ELR (cell line): ENCODE measurements at regions not wholly inside any gene's neighbourhood (a gene's known extent, or its start where the extent isn't known, plus 50 kb on each side); places are given as distances from the start of the nearest gene placed in this dataset.

ENCODE experiments used
- DNase-seq: peaks from one replicate; pipeline ENCODE4 v3.0.0-alpha.2; 2015; ENCODE audit warnings: low read depth

GRCh38 chr9:70478963-70479641, 64.6 kb upstream of the KLF9 start:
- DNase-seq: no peak

GRCh38 chr9:70477907-70478480, 63.5 kb upstream of the KLF9 start:
- no peak for DNase-seq

DNA sequence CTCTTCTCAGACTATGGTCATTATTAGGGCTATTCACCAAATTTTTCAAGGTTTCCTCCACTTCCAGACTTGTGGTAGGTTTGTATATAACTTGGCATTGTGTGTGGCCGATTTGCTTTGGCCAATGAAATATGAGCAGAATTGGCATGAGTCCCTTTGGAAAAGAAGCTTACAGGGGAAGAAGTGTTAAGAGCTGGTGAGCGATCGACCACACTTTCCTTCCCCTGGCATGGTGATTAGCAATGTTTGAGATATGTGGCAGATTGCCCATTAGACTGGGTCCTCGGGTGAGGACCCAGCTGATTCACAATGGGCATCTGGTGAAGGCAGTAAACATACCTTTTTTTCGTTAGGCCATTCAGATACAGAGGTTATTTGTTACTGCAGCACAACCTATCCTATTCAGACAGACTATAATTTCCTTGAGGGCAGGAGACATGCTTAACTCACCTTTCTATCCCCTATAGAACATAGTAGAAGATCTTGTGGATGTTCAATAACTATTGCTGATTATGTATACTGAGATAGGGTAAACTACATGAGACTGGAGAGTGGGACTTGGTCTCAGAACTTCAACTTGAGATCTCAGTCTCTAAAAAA, 62.8 kb upstream of the KLF9 start:
- DNase-seq: peak; percentile 48

DNA sequence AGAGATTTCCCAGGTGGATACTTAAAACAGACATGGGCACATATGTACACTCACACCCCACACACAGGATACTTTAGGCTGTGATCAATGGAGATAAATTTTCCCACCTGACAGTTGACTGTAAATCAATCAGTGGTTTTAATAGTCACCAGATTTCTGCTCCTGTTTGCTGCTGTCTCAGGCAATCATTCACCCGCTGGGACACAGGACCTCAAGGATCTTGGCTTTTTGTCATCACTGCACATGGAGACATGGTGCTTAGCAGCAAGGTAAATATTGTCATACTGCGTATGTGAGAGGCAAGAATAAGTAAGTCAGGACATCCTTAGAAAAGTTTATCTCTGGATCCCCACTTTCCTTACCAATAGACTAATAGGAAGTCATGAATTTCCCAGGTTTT, 60.8 kb upstream of the KLF9 start:
- no peak for DNase-seq

DNA sequence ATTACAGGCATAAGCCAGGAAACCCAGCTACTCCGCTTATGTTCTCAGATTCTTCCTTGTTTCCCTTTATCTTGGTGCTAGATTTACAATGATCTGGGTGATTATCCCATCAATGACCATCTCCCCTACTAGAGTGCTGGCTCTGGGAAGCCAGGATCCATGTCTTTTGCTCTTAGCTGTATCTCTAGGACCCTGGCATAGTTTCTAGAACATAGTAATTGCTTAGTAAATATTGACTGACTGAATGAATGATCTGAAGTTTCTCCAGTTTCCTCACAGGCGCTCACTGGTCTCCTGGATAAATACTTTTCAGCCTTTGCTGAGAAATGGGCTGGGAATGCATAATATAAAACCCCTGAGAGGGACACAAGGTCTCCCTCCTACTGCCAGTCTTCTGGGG, 60.0 kb upstream of the KLF9 start:
- no peak for DNase-seq

- DNase-seq: no peak
Measured at GRCh38 chr9:70472268-70473249, 58.1 kb upstream of the KLF9 start.

DNA sequence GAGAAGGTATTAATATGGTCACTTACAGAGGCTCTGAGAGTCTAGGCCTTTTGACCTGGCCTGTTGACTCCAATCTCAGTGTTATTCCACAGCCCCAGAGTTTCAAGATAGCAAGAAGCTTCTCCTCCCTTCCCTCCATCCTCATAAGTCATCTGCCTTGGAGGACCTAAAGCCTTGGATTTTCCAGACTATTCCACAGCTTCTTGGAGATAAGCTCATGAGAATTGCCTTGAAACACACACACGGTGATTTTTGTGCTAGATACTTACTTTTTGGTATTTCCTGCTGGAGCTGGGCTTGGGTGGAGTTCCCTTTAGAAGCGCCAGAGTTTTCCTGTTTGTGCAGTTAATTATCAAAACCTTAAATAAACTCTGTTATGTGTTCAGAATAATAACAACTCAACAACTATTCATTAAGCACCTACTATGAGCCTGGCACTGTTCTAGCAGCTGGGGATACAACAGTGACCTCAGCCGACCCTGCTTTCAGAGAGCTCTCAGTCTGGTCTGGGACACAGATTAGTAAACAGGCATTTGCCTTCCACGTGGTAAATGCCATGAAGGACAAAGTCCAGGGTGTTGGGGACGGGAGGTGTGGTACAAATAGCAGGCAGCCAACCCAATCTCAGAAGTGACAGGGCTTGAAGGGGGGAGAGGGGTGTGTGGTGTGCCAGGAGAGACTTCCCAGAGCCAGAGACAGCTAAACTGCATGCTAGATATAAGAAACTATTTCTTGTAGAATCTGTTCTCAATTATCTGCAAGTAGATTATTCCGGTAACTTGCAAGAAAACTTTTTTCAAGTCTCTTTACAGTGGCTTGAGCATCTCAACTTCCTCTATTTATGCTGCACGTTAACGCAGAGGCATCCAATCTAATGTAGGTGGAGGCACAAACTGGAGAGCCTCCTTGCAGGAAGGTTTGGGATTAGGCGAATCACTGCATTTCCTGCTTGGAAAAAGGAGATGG, 55.9 kb upstream of the KLF9 start:
- DNase-seq: no peak

- no peak for DNase-seq
Measured at GRCh38 chr9:70468291-70468690, 53.8 kb upstream of the KLF9 start.

- DNase-seq: peak; percentile 88
Measured at GRCh38 chr9:70466976-70467561, 52.6 kb upstream of the KLF9 start.

DNA sequence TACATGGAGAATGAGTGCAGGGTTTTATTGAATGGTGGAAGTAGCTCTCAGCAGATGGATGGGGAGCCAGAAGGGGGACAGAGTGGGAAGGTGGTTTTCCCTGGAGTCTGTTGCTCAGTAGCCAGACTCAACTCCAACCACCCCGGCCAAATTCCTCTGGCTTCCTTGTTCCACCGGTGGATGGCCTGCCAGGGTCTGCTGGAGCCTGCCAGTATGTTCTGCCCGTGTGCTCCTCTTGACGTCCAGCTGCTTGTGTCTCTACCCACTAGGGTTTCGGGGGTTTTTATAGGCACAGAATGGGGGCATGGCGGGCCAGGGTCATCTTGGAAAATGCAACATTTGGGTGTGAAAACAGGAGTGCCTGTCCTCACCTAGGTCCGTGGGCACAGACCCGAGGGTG, 51.4 kb upstream of the KLF9 start:
- DNase-seq: no peak

GRCh38 chr9:70465398-70465797, 50.9 kb upstream of the KLF9 start:
- no peak for DNase-seq
